ENCODE measurements at regions not wholly inside any gene's neighbourhood (a gene's known extent, or its start where the extent isn't known, plus 50 kb on each side); places are given as distances from the start of the nearest gene placed in this dataset.

- no peak for DNase-seq (ENCODE audit: low spot score)
Measured at GRCh38 chr6:143621876-143622605, 55.7 kb upstream of the PHACTR2 start.

DNA sequence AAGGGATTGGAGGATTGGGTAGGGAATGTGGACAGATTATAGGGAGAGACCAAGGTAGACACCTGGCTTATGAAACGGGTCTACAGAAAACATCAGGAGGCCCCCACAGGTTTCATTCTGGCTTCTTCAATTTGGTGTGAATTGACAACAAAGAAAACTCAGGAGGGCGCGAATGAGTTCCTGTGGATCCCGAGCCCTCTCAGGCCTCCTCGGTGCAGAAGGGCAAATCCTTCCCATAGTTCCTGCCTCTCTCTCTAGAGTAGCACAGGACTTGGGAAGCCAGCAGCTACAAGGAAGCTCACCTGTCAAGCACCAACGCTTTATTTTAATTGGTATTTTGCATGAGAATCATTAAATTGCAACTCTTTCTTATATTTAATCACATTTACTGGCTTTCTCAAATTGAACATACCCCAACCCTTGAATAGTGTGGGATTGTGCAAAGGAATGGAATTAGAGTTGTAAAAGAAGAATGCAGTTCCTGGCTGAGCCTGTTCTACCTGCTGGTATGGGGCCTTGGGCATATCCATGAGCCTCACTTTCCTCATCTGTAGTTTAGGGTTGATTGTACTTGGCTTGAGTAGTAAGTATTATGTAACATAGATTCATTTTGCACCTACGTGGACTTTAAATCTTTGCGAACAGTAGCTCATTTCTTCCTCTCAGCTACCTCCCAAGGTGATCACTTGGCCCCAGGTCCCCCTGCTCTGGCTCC is 56.4 kb upstream of the PHACTR2 start:
- no peak for DNase-seq (ENCODE audit: low spot score)

DNA sequence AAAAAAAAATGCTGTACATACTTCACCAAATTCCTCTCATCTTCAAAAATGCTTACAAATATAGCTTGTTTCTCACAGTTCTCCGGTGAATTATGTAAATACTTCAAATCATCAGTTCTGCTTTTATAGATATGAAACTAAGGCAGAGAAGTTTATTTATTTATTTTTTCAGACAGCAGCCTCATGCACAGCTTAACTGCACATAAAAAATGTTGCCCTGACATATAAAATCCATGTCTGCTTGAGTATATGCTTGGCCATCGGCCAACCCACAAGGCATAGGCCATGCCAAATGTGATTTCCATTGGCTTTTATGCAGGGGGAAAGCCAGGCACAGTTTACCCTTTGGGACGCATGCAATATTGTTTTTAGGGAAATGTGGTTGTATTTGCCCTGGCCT is 57.3 kb upstream of the PHACTR2 start:
- no peak for DNase-seq (ENCODE audit: low spot score)

GRCh38 chr6:143619824-143620401 is 57.9 kb upstream of the PHACTR2 start:
- DNase-seq (ENCODE audit: low spot score), result no peak

DNA sequence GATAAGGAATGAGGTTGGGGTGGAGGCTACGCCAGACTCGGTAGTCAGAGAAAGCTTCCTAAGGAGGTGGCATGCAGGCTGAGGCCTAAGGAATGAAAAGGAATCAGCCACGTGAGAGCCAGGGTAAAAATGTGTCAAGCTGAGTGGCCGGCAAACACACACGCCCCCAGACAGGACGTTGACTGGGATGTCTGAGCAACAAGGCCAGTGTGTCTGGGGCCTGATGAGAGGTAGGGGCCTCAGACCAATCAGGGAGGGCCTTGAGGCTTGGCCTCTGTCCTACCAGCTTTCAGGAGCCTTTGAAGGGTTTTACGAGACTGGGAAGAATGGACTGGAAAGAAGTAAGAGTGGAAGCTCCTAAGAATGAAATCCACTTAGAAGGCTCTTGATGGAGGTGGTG is 61.0 kb upstream of the PHACTR2 start:
- DNase-seq (ENCODE audit: low spot score), result no peak

GRCh38 chr6:143615785-143616184 is 62.0 kb upstream of the PHACTR2 start:
- DNase-seq (ENCODE audit: low spot score), result no peak

GRCh38 chr6:143614235-143614634 is 63.5 kb upstream of the PHACTR2 start:
- no peak for DNase-seq (ENCODE audit: low spot score)

GRCh38 chr6:143613749-143614148 is 64.0 kb upstream of the PHACTR2 start:
- DNase-seq (ENCODE audit: low spot score), result no peak

- DNase-seq (ENCODE audit: low spot score), result no peak
Measured at GRCh38 chr6:143612186-143612585, 65.6 kb upstream of the PHACTR2 start.

DNA sequence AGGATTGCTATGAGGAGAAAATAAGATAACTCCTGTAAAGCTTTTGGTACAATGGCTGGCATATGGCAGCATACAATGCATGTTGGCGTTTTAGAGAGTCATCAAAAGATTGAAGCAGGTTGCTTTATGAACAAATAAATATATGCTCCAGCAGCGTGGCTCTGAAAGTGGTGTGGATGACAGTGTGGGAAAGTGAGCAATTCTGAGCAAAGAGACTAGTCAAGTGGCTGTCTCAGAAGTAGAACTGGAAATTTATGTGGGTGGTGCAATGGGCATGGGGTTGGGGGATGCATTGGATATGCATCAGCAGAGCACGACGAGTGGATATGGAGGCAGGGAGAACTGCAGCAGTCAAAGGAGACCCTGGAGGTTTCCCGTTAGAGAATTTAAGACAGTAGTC is 66.2 kb upstream of the PHACTR2 start:
- DNase-seq (ENCODE audit: low spot score), result no peak

DNA sequence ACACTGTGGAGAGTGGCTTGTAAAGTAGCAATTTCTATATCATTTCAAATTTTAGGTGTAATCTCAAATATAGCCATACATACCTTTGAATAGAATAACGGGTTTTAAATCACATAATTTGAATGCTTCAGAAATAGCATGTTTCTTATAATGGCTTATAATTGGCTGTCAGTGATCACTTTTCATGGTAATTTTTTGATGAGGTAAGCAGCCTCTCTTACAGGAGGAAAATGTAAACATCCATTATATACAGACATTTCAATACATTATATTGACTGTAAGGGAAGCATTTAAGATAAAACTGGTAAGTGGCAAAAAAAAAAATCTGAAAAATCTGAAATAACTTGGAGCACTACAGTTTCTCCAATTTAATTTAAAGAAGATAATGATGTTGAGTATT is 67.8 kb upstream of the PHACTR2 start:
- no peak for DNase-seq (ENCODE audit: low spot score)

GRCh38 chr6:143609501-143609900 is 68.3 kb upstream of the PHACTR2 start:
- no peak for DNase-seq (ENCODE audit: low spot score)

DNA sequence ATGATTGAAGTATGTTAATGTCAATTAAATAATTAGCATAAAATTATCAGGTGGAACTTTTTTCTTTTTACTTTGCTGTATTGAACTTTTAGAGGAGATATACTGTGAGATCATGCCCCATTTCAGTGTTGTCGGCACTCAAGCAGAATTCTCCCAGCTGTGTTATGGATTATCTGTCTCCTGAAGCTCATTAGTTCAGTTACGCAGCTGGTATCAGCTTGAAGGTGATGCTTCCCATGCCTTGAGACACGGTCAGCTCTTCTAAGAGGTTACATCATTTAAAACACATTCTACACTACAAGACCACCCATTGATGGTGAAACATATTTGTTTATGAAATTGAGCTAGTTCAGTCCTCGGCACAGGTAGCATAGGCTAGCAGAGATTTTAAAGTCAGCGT is 68.9 kb upstream of the PHACTR2 start:
- DNase-seq (ENCODE audit: low spot score), result no peak

GRCh38 chr6:143607974-143608373 is 69.8 kb upstream of the PHACTR2 start:
- DNase-seq (ENCODE audit: low spot score), result no peak

GRCh38 chr6:143607168-143607567 is 70.6 kb upstream of the PHACTR2 start:
- no peak for DNase-seq (ENCODE audit: low spot score)

- no peak for DNase-seq (ENCODE audit: low spot score)
Measured at GRCh38 chr6:143605906-143606521, 71.8 kb upstream of the PHACTR2 start.

- no peak for DNase-seq (ENCODE audit: low spot score)
Measured at GRCh38 chr6:143603455-143603854, 74.3 kb upstream of the PHACTR2 start.

GRCh38 chr6:143601504-143601903 is 76.3 kb upstream of the PHACTR2 start:
- DNase-seq (ENCODE audit: low spot score), result no peak

DNA sequence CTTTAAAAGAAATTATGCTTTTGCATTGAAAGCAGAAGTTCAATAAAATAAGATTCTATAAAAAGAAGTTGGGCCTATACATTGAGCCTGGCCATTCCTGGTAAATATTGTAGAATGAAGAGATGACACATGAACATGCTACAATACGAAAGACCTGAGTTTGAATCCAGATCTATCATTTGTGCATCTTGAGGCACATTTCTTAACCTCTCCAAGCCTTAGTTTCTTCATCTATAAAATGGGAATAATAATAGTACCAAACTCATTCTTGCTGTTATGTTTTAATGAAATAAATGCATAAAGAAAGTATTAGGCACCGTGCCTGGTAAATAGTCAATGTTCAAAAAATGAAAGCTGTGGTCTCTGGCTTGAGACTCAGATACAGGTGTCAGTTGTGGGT is 76.9 kb upstream of the PHACTR2 start:
- DNase-seq (ENCODE audit: low spot score), result no peak

GRCh38 chr6:143598466-143599080 is 79.2 kb upstream of the PHACTR2 start:
- no peak for DNase-seq (ENCODE audit: low spot score)

DNA sequence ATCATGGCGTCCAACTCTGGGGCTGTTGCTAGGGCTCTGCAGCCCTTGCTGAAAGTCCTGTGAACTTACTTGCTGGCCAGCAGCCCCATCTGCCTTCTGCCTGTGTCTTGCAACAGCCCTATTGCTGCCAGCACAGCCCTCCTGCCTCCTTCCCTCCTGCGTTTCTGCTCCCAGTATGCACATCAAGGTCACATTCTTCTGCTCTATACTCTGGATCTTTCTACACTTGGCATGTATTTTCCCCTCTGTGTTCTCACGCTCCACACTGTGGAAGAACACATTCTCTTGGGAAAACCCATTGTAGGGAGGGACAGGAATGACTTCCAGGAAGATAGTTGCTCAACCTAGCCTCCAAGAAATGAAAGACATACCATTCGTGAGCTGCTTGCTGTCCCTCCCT is 80.9 kb upstream of the PHACTR2 start:
- no peak for DNase-seq (ENCODE audit: low spot score)

GRCh38 chr6:143595251-143596036 is 82.3 kb upstream of the PHACTR2 start:
- no peak for DNase-seq (ENCODE audit: low spot score)
